PC-3 (cell line): ENCODE measurements at regions not wholly inside any gene's neighbourhood (a gene's known extent, or its start where the extent isn't known, plus 50 kb on each side); places are given as distances from the start of the nearest gene placed in this dataset.

Experiments
- ATAC-seq: fragments of 200-7000 bp; cut with Tn5 transposase; 2 replicates; pipeline ENCODE4 v1.9.1; 2020; ENCODE audit warnings: mild to moderate bottlenecking, moderate library complexity
- BruUV-seq: library from RNA; stranded (reverse); fragments of 400-500 nt; replicated peaks from 2 replicates; lab custom pipeline; 2021; lab: Mats Ljungman, UMichigan
- CTCF ChIA-PET: fragments of 300-600 bp; sonication (Branson Sonifier 250); formaldehyde crosslinking; loops from one replicate; lab custom pipeline; 2022; ENCODE audit warnings: antibody characterized with exemption; lab: Charles Lee
- POLR2A ChIA-PET: fragments of 300-600 bp; sonication (Branson Sonifier 250); formaldehyde crosslinking; loops from one replicate; lab custom pipeline; 2022; ENCODE audit warnings: antibody characterized with exemption; ENCODE audit not compliant: unreplicated experiment; lab: Charles Lee
- DNase-seq: peaks from one replicate; pipeline ENCODE4 v3.0.0-alpha.2; 2015
- H2AFZ ChIP-seq: fragments of 300-600 bp; sonication (generic); 2 replicates; pipeline ENCODE4 v1.6.0; 2016; ENCODE audit warnings: antibody characterized with exemption, low read length
- H3F3A ChIP-seq: fragments of 300-600 bp; sonication (generic); one replicate; pipeline ENCODE4 v1.6.0; 2017; ENCODE audit warnings: antibody characterized with exemption, low read length, control low read depth, mild to moderate bottlenecking; ENCODE audit not compliant: unreplicated experiment
- H3K27ac ChIP-seq: fragments of 300-600 bp; sonication (generic); 2 replicates; pipeline ENCODE4 v1.5.1; 2016; ENCODE audit warnings: mild to moderate bottlenecking, low read length
- H3K27me3 ChIP-seq: fragments of 300-600 bp; sonication (generic); 2 replicates; pipeline ENCODE4 v1.6.1; 2016; ENCODE audit warnings: low read length, mixed read lengths
- H3K36me3 ChIP-seq: fragments of 300-600 bp; sonication (generic); 2 replicates; pipeline ENCODE4 v1.6.1; 2016; ENCODE audit warnings: low read depth, mixed run types, low read length, mixed read lengths
- H3K4me1 ChIP-seq: fragments of 300-600 bp; sonication (generic); 2 replicates; pipeline ENCODE4 v1.5.1; 2016; ENCODE audit warnings: low read length; ENCODE audit not compliant: insufficient read depth
- H3K4me2 ChIP-seq: fragments of 300-600 bp; sonication (generic); 2 replicates; pipeline ENCODE4 v1.6.0; 2016; ENCODE audit warnings: low read length
- H3K4me3 ChIP-seq: fragments of 300-600 bp; sonication (generic); 2 replicates; pipeline ENCODE4 v1.5.1; 2016; ENCODE audit warnings: mild to moderate bottlenecking, low read length, mixed read lengths
- H3K79me2 ChIP-seq: fragments of 300-600 bp; sonication (generic); 2 replicates; pipeline ENCODE4 v1.6.1; 2017; ENCODE audit warnings: low read length, mixed read lengths
- H3K9ac ChIP-seq: fragments of 300-600 bp; sonication (generic); 2 replicates; pipeline ENCODE4 v1.6.0; 2016; ENCODE audit warnings: mild to moderate bottlenecking, low read length
- H3K9me2 ChIP-seq: fragments of 300-600 bp; sonication (generic); replicated peaks from 2 replicates; pipeline ENCODE4 v1.6.1; 2016; ENCODE audit warnings: mixed run types, low read length, mixed read lengths
- H3K9me3 ChIP-seq: fragments of 300-600 bp; sonication (generic); 2 replicates; pipeline ENCODE4 v1.6.1; 2016; ENCODE audit warnings: low read length, mixed read lengths
- H4K20me1 ChIP-seq: fragments of 300-600 bp; sonication (generic); 2 replicates; pipeline ENCODE4 v1.6.1; 2016; ENCODE audit warnings: low read length, mixed read lengths
- CTCF ChIP-seq: fragments of 300-600 bp; sonication (generic); conservative IDR thresholded peaks from 2 replicates; pipeline ENCODE4 v1.5.1; 2017; ENCODE audit warnings: antibody characterized with exemption, low read depth, mild to moderate bottlenecking, low read length
- EZH2 ChIP-seq: fragments of 300-600 bp; sonication (generic); IDR thresholded peaks from one replicate; pipeline ENCODE4 v1.6.1; 2017; ENCODE audit warnings: antibody characterized with exemption, mild to moderate bottlenecking, low read length; ENCODE audit not compliant: unreplicated experiment
- EZH2phosphoT487 ChIP-seq: fragments of 300-600 bp; sonication (generic); IDR thresholded peaks from 2 replicates; pipeline ENCODE4 v1.6.1; 2018; ENCODE audit warnings: mild to moderate bottlenecking, antibody characterized with exemption, low read length, borderline replicate concordance
- intact Hi-C: fragments of 100-400 bp; cut with micrococcal nuclease; formaldehyde crosslinking; loops from 2 replicates; pipeline ENCODE4 v1.9.0; 2023

GRCh38 chr1:24991697-24992096, 61.6 kb upstream of the RUNX3 start:
- ATAC-seq (no peak), DNase-seq (no peak)
- POLR2A ChIA-PET: no interaction called here
- BruUV-seq: no TSS peak
- H3K9me3 ChIP-seq: no peaks in the 10 kb centered on the region
- H3K9me2 ChIP-seq: no peaks in the 10 kb centered on the region
- H3K27me3 ChIP-seq: peaks cover 50% of the 10 kb centered on the region
- no peaks in the 10 kb centered on the region for H3K36me3 ChIP-seq
- H3K4me1 ChIP-seq: no peaks in the 10 kb centered on the region
- H3K27ac ChIP-seq: no peak overlapping the region
- no peak overlapping the region for H3K4me3 ChIP-seq
- H3K9ac ChIP-seq: no peak overlapping the region
- no peaks in the 10 kb centered on the region for H3F3A ChIP-seq
- intact Hi-C loops: no loop called here
- H4K20me1 ChIP-seq: no peaks in the 10 kb centered on the region
- CTCF ChIA-PET: no interaction called here
- H3K79me2 ChIP-seq: no peaks in the 10 kb centered on the region
- no peak overlapping the region for H2AFZ ChIP-seq
- no peak overlapping the region for H3K4me2 ChIP-seq
- TF ChIP-seq CTCF: no peak
- TF ChIP-seq EZH2: no peak
- no peak for TF ChIP-seq EZH2phosphoT487

GRCh38 chr1:24990779-24991641, 60.9 kb upstream of the RUNX3 start:
- ATAC-seq: peak; percentile 22; the same call in 1 of the 2 replicates
- Histone ChIP-seq H3K79me2 (no peaks in the 10 kb centered on the region), H2AFZ (no peak overlapping the region), H3K9me3 (no peaks in the 10 kb centered on the region), H3K4me1 (no peaks in the 10 kb centered on the region), H3K27me3 (peaks cover 50% of the 10 kb centered on the region), H4K20me1 (no peaks in the 10 kb centered on the region), H3F3A (no peaks in the 10 kb centered on the region), H3K27ac (no peak overlapping the region), H3K4me2 (no peak overlapping the region), H3K4me3 (no peak overlapping the region), H3K36me3 (no peaks in the 10 kb centered on the region), H3K9me2 (no peaks in the 10 kb centered on the region), H3K9ac (no peak overlapping the region)
- CTCF ChIA-PET: no interaction called here
- TF ChIP-seq EZH2phosphoT487 (no peak), EZH2 (no peak), CTCF (0 out of 2 replicates have a peak, but pooled peaks have one; percentile 22)
- POLR2A ChIA-PET: no interaction called here
- no peak for DNase-seq
- no TSS peak for BruUV-seq
- intact Hi-C loops: no loop called here

GRCh38 chr1:24990136-24990535, 60.1 kb upstream of the RUNX3 start:
- Histone ChIP-seq H3K27me3 (peaks cover 50% of the 10 kb centered on the region), H3K9me3 (no peaks in the 10 kb centered on the region), H3K79me2 (no peaks in the 10 kb centered on the region), H2AFZ (no peak overlapping the region), H3K4me2 (no peak overlapping the region), H3K9me2 (no peaks in the 10 kb centered on the region), H3K9ac (no peak overlapping the region), H3K27ac (no peak overlapping the region), H3K4me1 (no peaks in the 10 kb centered on the region), H3K4me3 (no peak overlapping the region), H4K20me1 (no peaks in the 10 kb centered on the region), H3K36me3 (no peaks in the 10 kb centered on the region), H3F3A (no peaks in the 10 kb centered on the region)
- DNase-seq (no peak), ATAC-seq (no peak)
- CTCF ChIA-PET: no interaction called here
- POLR2A ChIA-PET: no interaction called here
- intact Hi-C loops: no loop called here
- no TSS peak for BruUV-seq
- TF ChIP-seq CTCF (no peak), EZH2phosphoT487 (no peak), EZH2 (no peak)
